ENCODE measurements at regions not wholly inside any gene's neighbourhood (a gene's known extent, or its start where the extent isn't known, plus 50 kb on each side); places are given as distances from the start of the nearest gene placed in this dataset.

DNA sequence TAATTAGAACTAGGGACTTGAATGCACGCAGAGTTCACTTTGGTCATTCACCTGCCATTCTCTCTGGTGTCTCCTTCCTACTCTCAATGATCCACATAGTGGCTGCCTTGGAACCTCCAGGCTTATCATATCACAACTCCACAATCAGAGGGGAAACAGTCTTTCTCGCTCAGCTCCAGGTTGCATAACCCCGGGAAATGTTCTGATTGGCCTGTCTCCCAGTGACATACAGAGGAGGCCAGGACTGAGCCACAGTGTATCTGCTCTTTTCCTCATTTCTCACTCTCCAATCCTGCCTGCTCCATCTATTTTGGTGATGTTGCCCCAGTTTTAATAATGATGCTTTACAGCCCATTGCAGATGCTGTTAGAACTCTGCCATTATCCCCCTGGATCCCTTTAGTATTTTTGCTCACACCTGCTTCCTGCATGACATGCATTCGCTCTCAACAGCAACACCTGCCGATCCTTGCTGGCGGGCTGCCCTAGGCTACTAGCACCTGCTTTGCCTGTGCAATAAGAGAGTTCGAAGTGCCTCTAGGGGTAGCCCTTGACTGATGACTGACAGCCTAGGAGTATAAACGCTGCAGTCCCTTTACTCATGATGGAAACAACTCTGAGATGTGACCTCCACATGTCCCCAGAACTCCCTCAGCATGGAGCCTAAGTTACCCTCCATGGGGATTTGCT lies 211.3 kb upstream of the RPS6KA3 start:
- TF ChIP-seq, protein P1, sequence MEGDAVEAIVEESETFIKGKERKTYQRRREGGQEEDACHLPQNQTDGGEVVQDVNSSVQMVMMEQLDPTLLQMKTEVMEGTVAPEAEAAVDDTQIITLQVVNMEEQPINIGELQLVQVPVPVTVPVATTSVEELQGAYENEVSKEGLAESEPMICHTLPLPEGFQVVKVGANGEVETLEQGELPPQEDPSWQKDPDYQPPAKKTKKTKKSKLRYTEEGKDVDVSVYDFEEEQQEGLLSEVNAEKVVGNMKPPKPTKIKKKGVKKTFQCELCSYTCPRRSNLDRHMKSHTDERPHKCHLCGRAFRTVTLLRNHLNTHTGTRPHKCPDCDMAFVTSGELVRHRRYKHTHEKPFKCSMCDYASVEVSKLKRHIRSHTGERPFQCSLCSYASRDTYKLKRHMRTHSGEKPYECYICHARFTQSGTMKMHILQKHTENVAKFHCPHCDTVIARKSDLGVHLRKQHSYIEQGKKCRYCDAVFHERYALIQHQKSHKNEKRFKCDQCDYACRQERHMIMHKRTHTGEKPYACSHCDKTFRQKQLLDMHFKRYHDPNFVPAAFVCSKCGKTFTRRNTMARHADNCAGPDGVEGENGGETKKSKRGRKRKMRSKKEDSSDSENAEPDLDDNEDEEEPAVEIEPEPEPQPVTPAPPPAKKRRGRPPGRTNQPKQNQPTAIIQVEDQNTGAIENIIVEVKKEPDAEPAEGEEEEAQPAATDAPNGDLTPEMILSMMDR (conservative IDR thresholded peaks at IDR 0.05 in 1 of 2, IDR thresholded peaks at IDR 0.05 in 1 of 2; ENCODE audit: extremely low read depth in 1 of 2, insufficient read depth in 1 of 2, low read depth in 1 of 2, low read length in 2 of 2) = no peak
- no peak for TF ChIP-seq EZH2 (IDR thresholded peaks at IDR 0.05; ENCODE audit: borderline replicate concordance, low read length)

Measured in mammary epithelial cell (primary cell).